ENCODE measurements at regions not wholly inside any gene's neighbourhood (a gene's known extent, or its start where the extent isn't known, plus 50 kb on each side); places are given as distances from the start of the nearest gene placed in this dataset.

DNA sequence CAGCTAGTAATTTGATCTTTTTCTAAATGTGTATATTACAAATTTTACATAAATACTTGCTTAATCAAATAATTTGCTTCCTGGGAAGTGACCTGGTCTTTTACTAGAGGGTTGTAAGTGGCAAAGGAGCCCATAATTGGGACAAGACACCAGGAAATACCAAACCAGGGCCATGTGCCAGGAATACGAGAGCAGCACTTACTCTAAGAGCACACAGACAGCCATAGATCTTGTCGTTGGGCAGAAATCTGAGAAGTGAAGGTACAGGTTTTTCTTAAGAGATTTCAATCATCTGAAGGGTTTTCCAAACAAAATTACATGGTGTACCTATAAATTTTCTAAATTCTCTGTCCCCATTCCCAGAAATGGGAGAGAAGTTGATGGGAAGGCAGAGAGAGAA is 179.3 kb downstream of the HINT1 start:
- TF ChIP-seq, protein P1, sequence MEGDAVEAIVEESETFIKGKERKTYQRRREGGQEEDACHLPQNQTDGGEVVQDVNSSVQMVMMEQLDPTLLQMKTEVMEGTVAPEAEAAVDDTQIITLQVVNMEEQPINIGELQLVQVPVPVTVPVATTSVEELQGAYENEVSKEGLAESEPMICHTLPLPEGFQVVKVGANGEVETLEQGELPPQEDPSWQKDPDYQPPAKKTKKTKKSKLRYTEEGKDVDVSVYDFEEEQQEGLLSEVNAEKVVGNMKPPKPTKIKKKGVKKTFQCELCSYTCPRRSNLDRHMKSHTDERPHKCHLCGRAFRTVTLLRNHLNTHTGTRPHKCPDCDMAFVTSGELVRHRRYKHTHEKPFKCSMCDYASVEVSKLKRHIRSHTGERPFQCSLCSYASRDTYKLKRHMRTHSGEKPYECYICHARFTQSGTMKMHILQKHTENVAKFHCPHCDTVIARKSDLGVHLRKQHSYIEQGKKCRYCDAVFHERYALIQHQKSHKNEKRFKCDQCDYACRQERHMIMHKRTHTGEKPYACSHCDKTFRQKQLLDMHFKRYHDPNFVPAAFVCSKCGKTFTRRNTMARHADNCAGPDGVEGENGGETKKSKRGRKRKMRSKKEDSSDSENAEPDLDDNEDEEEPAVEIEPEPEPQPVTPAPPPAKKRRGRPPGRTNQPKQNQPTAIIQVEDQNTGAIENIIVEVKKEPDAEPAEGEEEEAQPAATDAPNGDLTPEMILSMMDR (IDR thresholded peaks at IDR 0.05; ENCODE audit: poor library complexity), result no peak
- TF ChIP-seq EZH2phosphoT487 (IDR thresholded peaks at IDR 0.05; ENCODE audit: low read depth, severe bottlenecking, unreplicated experiment), result no peak
- TF ChIP-seq EZH2 (IDR thresholded peaks at IDR 0.05; ENCODE audit: borderline replicate concordance), result no peak

Data from hepatocyte (in vitro differentiated cells).